Mesendoderm (in vitro differentiated cells): ENCODE measurements at regions not wholly inside any gene's neighbourhood (a gene's known extent, or its start where the extent isn't known, plus 50 kb on each side); places are given as distances from the start of the nearest gene placed in this dataset.

Experiments
- DNase-seq: peaks from one replicate; pipeline ENCODE4 v3.0.0; 2013
- H2AK5ac ChIP-seq: 2 replicates; pipeline ENCODE4 v1.6.1; 2013; ENCODE audit warnings: low read length, inconsistent platforms
- H2BK120ac ChIP-seq: 2 replicates; pipeline ENCODE4 v1.6.1; 2013; ENCODE audit warnings: low read depth, mild to moderate bottlenecking, low read length, moderate library complexity, mixed read lengths
- H2BK15ac ChIP-seq: replicated peaks from 2 replicates; pipeline ENCODE4 v1.6.1; 2013; ENCODE audit warnings: low read depth, mild to moderate bottlenecking, moderate library complexity
- H2BK5ac ChIP-seq: 2 replicates; pipeline ENCODE4 v1.6.1; 2013; ENCODE audit warnings: low read length, inconsistent platforms
- H3K18ac ChIP-seq: 2 replicates; pipeline ENCODE4 v1.6.1; 2013; ENCODE audit warnings: mild to moderate bottlenecking, low read length, mixed read lengths
- H3K23ac ChIP-seq: one replicate; pipeline ENCODE4 v1.6.1; 2013; ENCODE audit warnings: low read length
- H3K27ac ChIP-seq: 2 replicates; pipeline ENCODE4 v1.5.1; 2013; ENCODE audit warnings: low read depth, mild to moderate bottlenecking, inconsistent platforms, low read length, moderate library complexity
- H3K27me3 ChIP-seq: 2 replicates; pipeline ENCODE4 v1.6.1; 2013; ENCODE audit warnings: low read length, control low read depth, mild to moderate bottlenecking, inconsistent platforms; ENCODE audit not compliant: insufficient read depth, poor library complexity
- H3K36me3 ChIP-seq: 2 replicates; pipeline ENCODE4 v1.6.1; 2013; ENCODE audit warnings: low read length, inconsistent platforms; ENCODE audit not compliant: control insufficient read depth, insufficient read depth
- H3K4ac ChIP-seq: one replicate; pipeline ENCODE4 v1.6.1; 2013; ENCODE audit warnings: low read depth, mild to moderate bottlenecking, low read length, moderate library complexity
- H3K4me1 ChIP-seq: 2 replicates; pipeline ENCODE4 v1.6.1; 2013; ENCODE audit warnings: low read depth, low read length, inconsistent platforms; ENCODE audit not compliant: control insufficient read depth
- H3K4me2 ChIP-seq: 2 replicates; pipeline ENCODE4 v1.6.1; 2013; ENCODE audit warnings: low read length
- H3K4me3 ChIP-seq: 2 replicates; pipeline ENCODE4 v1.5.1; 2013; ENCODE audit warnings: mild to moderate bottlenecking, low read length
- H3K56ac ChIP-seq: one replicate; pipeline ENCODE4 v1.6.1; 2013; ENCODE audit warnings: low read length
- H3K79me1 ChIP-seq: 2 replicates; pipeline ENCODE4 v1.6.1; 2013; ENCODE audit warnings: low read length, inconsistent platforms
- H3K79me2 ChIP-seq: 2 replicates; pipeline ENCODE4 v1.6.1; 2013; ENCODE audit warnings: mild to moderate bottlenecking, low read length; ENCODE audit not compliant: control insufficient read depth, insufficient read depth
- H3K9ac ChIP-seq: 2 replicates; pipeline ENCODE4 v1.6.1; 2013; ENCODE audit warnings: low read length, inconsistent platforms
- H4K5ac ChIP-seq: one replicate; pipeline ENCODE4 v1.6.1; 2013; ENCODE audit warnings: low read length
- H4K8ac ChIP-seq: one replicate; pipeline ENCODE4 v1.6.1; 2013; ENCODE audit warnings: low read depth, mild to moderate bottlenecking, control low read depth, low read length, moderate library complexity
- WGBS: extraction: QIAGEN DNeasy Blood & Tissue Kit; methylation state at CpG from one replicate; pipeline ENCODE4 v1.1.7; 2013; ENCODE audit warnings: low lambda C conversion rate, missing lambda C conversion rate; ENCODE audit not compliant: insufficient coverage; ENCODE audit errors: extremely low coverage; 5-methylcytosine and 5-hydroxymethylcytosine counted together

GRCh38 chr15:62770111-62770660 is 272.4 kb upstream of the TPM1 start:
- Histone ChIP-seq H3K27ac (no peak overlapping the region), H4K8ac (no peak overlapping the region)

GRCh38 chr15:62770752-62771151 is 271.8 kb upstream of the TPM1 start:
- no peak overlapping the region for H3K27ac ChIP-seq

More at GRCh38 chr15:62770111-62770660, 272.4 kb upstream of the TPM1 start:
- H2BK15ac ChIP-seq, result no peak overlapping the region
- no CpG with 5 or more reads among the region's 11 CpGs for WGBS
- H3K4me1 ChIP-seq, result no peaks in the 10 kb centered on the region
- no peak overlapping the region for H3K4me3 ChIP-seq
- no peak overlapping the region for H3K18ac ChIP-seq
- no peaks in the 10 kb centered on the region for H3K27me3 ChIP-seq
- no peak overlapping the region for H3K4me2 ChIP-seq
- no peak overlapping the region for H2BK5ac ChIP-seq
- H3K23ac ChIP-seq, result no peak overlapping the region
- no peaks in the 10 kb centered on the region for H3K79me2 ChIP-seq
- no peak overlapping the region for H4K5ac ChIP-seq
- H3K79me1 ChIP-seq, result no peaks in the 10 kb centered on the region
- no peak overlapping the region for H3K9ac ChIP-seq
- no peak for DNase-seq
- no peak overlapping the region for H2AK5ac ChIP-seq
- H2BK120ac ChIP-seq, result no peak overlapping the region
- no peak overlapping the region for H3K56ac ChIP-seq
- no peaks in the 10 kb centered on the region for H3K36me3 ChIP-seq
- H3K4ac ChIP-seq, result peak overlapping the region; percentile 57

GRCh38 chr15:62771234-62771633 is 271.3 kb upstream of the TPM1 start:
- Histone ChIP-seq H3K4me2 (no peak overlapping the region), H4K5ac (no peak overlapping the region), H3K56ac (no peak overlapping the region), H3K4me1 (peaks cover 7% of the 10 kb centered on the region), H2BK15ac (no peak overlapping the region), H3K79me2 (no peaks in the 10 kb centered on the region), H2BK5ac (no peak overlapping the region), H3K79me1 (no peaks in the 10 kb centered on the region), H3K23ac (no peak overlapping the region), H2AK5ac (no peak overlapping the region), H3K27me3 (no peaks in the 10 kb centered on the region), H3K9ac (no peak overlapping the region), H4K8ac (no peak overlapping the region), H3K27ac (no peak overlapping the region), H3K4ac (no peak overlapping the region), H3K18ac (no peak overlapping the region), H3K4me3 (no peak overlapping the region), H3K36me3 (no peaks in the 10 kb centered on the region), H2BK120ac (no peak overlapping the region)
- no CpG with 5 or more reads among the region's 2 CpGs for WGBS
- no peak for DNase-seq

More at GRCh38 chr15:62770752-62771151, 271.8 kb upstream of the TPM1 start:
- Histone ChIP-seq H3K79me2 (no peaks in the 10 kb centered on the region), H2BK15ac (no peak overlapping the region), H2BK5ac (no peak overlapping the region), H4K5ac (no peak overlapping the region), H4K8ac (no peak overlapping the region), H2AK5ac (no peak overlapping the region), H3K4me2 (no peak overlapping the region), H3K23ac (no peak overlapping the region), H3K4ac (no peak overlapping the region), H3K56ac (no peak overlapping the region), H2BK120ac (no peak overlapping the region), H3K18ac (no peak overlapping the region), H3K9ac (no peak overlapping the region), H3K79me1 (no peaks in the 10 kb centered on the region), H3K4me3 (no peak overlapping the region), H3K27me3 (no peaks in the 10 kb centered on the region), H3K36me3 (no peaks in the 10 kb centered on the region), H3K4me1 (peaks cover 5% of the 10 kb centered on the region)
- WGBS, result no CpG with 5 or more reads among the region's 7 CpGs
- no peak for DNase-seq

- H3K79me2 ChIP-seq, result no peaks in the 10 kb centered on the region
- H3K56ac ChIP-seq, result no peak overlapping the region
- H3K4me2 ChIP-seq, result no peak overlapping the region
- WGBS, result no CpG with 5 or more reads among the region's 12 CpGs
- no peaks in the 10 kb centered on the region for H3K27me3 ChIP-seq
- no peak overlapping the region for H3K18ac ChIP-seq
- H4K5ac ChIP-seq, result no peak overlapping the region
- H2BK15ac ChIP-seq, result no peak overlapping the region
- H4K8ac ChIP-seq, result no peak overlapping the region
- no peak overlapping the region for H2BK5ac ChIP-seq
- H3K23ac ChIP-seq, result no peak overlapping the region
- H2BK120ac ChIP-seq, result no peak overlapping the region
- no peak overlapping the region for H3K4me3 ChIP-seq
- H3K27ac ChIP-seq, result no peak overlapping the region
- no peak for DNase-seq
- H2AK5ac ChIP-seq, result no peak overlapping the region
- H3K4me1 ChIP-seq, result peaks cover 7% of the 10 kb centered on the region
- H3K4ac ChIP-seq, result no peak overlapping the region
- H3K36me3 ChIP-seq, result no peaks in the 10 kb centered on the region
- H3K79me1 ChIP-seq, result no peaks in the 10 kb centered on the region
- no peak overlapping the region for H3K9ac ChIP-seq
These were observed 269.0 kb upstream of the TPM1 start for GRCh38 chr15:62773369-62774165.

- Histone ChIP-seq H4K5ac (no peak overlapping the region), H3K79me2 (no peaks in the 10 kb centered on the region), H2BK15ac (no peak overlapping the region), H3K4ac (no peak overlapping the region), H3K4me3 (no peak overlapping the region), H3K4me1 (peaks cover 7% of the 10 kb centered on the region), H3K18ac (no peak overlapping the region), H4K8ac (no peak overlapping the region), H2AK5ac (peak overlapping the region; percentile 57), H2BK5ac (peak overlapping the region; percentile 92), H3K9ac (no peak overlapping the region), H3K4me2 (no peak overlapping the region), H3K27me3 (no peaks in the 10 kb centered on the region), H2BK120ac (no peak overlapping the region), H3K23ac (peak overlapping the region; percentile 53), H3K36me3 (no peaks in the 10 kb centered on the region), H3K27ac (no peak overlapping the region), H3K56ac (peak overlapping the region; percentile 65), H3K79me1 (no peaks in the 10 kb centered on the region)
- WGBS, result no CpG with 5 or more reads among the region's 1 CpG
- DNase-seq, result peak; percentile 82
These were observed 266.6 kb upstream of the TPM1 start for GRCh38 chr15:62775932-62776331.
